ENCODE measurements at regions not wholly inside any gene's neighbourhood (a gene's known extent, or its start where the extent isn't known, plus 50 kb on each side); places are given as distances from the start of the nearest gene placed in this dataset.

- TF ChIP-seq MAX (IDR thresholded peaks at IDR 0.05), result no peak
- TF ChIP-seq EP300 (IDR thresholded peaks at IDR 0.05; ENCODE audit: borderline replicate concordance), result no peak
- TF ChIP-seq RAD21 (IDR thresholded peaks at IDR 0.05; ENCODE audit: low read depth), result no peak
- TF ChIP-seq FOXM1 (IDR thresholded peaks at IDR 0.05; ENCODE audit: borderline replicate concordance, low read depth), result no peak
- no peak for TF ChIP-seq TAF1 (IDR thresholded peaks at IDR 0.05; ENCODE audit: low read depth)
- no peak for TF ChIP-seq REST (IDR thresholded peaks at IDR 0.05; ENCODE audit: low read depth)
- no peak for TF ChIP-seq YY1 (IDR thresholded peaks at IDR 0.05; ENCODE audit: low read depth)
- TF ChIP-seq EGR1 (IDR thresholded peaks at IDR 0.05), result no peak
- TF ChIP-seq USF1 (IDR thresholded peaks at IDR 0.05), result no peak
- TF ChIP-seq NFIC (IDR thresholded peaks at IDR 0.05), result no peak
- no peak for TF ChIP-seq CREB1 (IDR thresholded peaks at IDR 0.05; ENCODE audit: low read depth)
- no peak for TF ChIP-seq TCF12 (IDR thresholded peaks at IDR 0.05; ENCODE audit: low read depth)
- no peak for TF ChIP-seq CEBPB (IDR thresholded peaks at IDR 0.05)
These were observed 59.6 kb upstream of the ZNF599 start for GRCh38 chr19:34832581-34833112.
